Vagina (tissue), 2 donors: ENCODE measurements at regions not wholly inside any gene's neighbourhood (a gene's known extent, or its start where the extent isn't known, plus 50 kb on each side); places are given as distances from the start of the nearest gene placed in this dataset.

Source experiments
- POLR2A ChIP-seq, 2 donors: fragments of 450-650 bp; IDR thresholded peaks; one replicate each; pipeline ENCODE4 v1.6.1; 2017; ENCODE audit warnings: antibody characterized with exemption in 2 of 2, mild to moderate bottlenecking in 2 of 2, moderate library complexity in 2 of 2
- POLR2AphosphoS5 ChIP-seq, 2 donors: sonication (generic); formaldehyde crosslinking; IDR thresholded peaks; one replicate each; pipeline ENCODE4 v1.9.0; 2017; ENCODE audit warnings: antibody characterized with exemption in 2 of 2, mild to moderate bottlenecking in 2 of 2, low read depth in 1 of 2; ENCODE audit not compliant: insufficient read depth in 1 of 2
- TF ChIP-seq, protein P1 (sequence below), 3 experiments: fragments of 450-650 bp in 2 of 3; fragments of 200-600 bp in 1 of 3; sonication (generic) in 1 of 3; IDR thresholded peaks; one replicate each; pipeline ENCODE4 v1.5.1; 2017 to 2019; ENCODE audit warnings: antibody characterized with exemption in 3 of 3, mild to moderate bottlenecking in 2 of 3, moderate library complexity in 2 of 3

DNA sequence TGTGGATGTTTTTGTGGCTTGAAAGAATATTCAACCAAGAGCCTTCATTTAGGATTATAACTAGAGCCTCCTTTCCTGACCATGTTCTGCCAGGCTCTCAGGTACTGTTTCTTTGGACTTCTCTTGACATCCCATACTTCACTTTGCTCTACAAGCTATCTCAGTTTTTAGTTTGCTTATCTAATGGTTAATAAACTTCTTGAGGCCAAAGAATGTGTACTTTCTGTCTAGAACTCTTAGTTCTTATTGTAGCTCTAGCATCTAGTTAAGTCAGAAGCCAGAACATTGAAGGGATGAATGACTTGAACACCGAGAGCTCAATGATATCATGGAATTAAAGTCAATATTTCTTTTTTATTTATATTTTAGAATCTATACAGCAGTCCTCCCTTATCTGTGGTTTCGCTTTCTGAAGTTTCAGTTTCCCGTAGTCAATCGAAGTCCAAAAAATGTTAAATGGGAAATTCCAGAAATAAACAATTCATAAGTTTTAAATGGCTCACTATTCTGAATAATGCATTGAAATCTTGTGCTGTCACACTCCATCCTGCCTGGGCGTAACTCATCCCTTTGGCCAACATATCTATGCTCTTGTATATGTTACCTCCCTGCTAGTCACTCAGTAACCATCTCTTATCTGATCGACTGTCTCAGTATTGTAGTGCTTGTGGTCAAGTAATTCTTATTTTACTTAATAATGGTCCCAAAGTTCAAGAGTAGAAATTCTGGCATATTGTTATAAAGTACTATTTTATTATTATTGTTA, 368.6 kb upstream of the RBMS3 start:
- no peak for TF ChIP-seq POLR2A (IDR thresholded peaks at IDR 0.05)
- TF ChIP-seq, protein P1, sequence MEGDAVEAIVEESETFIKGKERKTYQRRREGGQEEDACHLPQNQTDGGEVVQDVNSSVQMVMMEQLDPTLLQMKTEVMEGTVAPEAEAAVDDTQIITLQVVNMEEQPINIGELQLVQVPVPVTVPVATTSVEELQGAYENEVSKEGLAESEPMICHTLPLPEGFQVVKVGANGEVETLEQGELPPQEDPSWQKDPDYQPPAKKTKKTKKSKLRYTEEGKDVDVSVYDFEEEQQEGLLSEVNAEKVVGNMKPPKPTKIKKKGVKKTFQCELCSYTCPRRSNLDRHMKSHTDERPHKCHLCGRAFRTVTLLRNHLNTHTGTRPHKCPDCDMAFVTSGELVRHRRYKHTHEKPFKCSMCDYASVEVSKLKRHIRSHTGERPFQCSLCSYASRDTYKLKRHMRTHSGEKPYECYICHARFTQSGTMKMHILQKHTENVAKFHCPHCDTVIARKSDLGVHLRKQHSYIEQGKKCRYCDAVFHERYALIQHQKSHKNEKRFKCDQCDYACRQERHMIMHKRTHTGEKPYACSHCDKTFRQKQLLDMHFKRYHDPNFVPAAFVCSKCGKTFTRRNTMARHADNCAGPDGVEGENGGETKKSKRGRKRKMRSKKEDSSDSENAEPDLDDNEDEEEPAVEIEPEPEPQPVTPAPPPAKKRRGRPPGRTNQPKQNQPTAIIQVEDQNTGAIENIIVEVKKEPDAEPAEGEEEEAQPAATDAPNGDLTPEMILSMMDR (IDR thresholded peaks at IDR 0.05): no peak
- no peak for TF ChIP-seq POLR2AphosphoS5 (IDR thresholded peaks at IDR 0.05; ENCODE audit: insufficient read depth in 1 of 2, low read depth in 1 of 2)
